ENCODE measurements at regions not wholly inside any gene's neighbourhood (a gene's known extent, or its start where the extent isn't known, plus 50 kb on each side); places are given as distances from the start of the nearest gene placed in this dataset.

- no peak for TF ChIP-seq CTCF (IDR thresholded peaks at IDR 0.05)
- no peak for TF ChIP-seq POLR2AphosphoS5 (IDR thresholded peaks at IDR 0.05; ENCODE audit: insufficient read depth in 1 of 2, low read depth in 1 of 2)
Measured at GRCh38 chr13:105426441-105426840, 1109.0 kb downstream of the EFNB2 start.

All from vagina (tissue), 2 donors.